PC-3 (cell line): ENCODE measurements at regions not wholly inside any gene's neighbourhood (a gene's known extent, or its start where the extent isn't known, plus 50 kb on each side); places are given as distances from the start of the nearest gene placed in this dataset.

ENCODE experiments used
- EZH2 ChIP-seq: fragments of 300-600 bp; sonication (generic); IDR thresholded peaks from one replicate; pipeline ENCODE4 v1.6.1; 2017; ENCODE audit warnings: antibody characterized with exemption, mild to moderate bottlenecking, low read length; ENCODE audit not compliant: unreplicated experiment
- EZH2phosphoT487 ChIP-seq: fragments of 300-600 bp; sonication (generic); IDR thresholded peaks from 2 replicates; pipeline ENCODE4 v1.6.1; 2018; ENCODE audit warnings: mild to moderate bottlenecking, antibody characterized with exemption, low read length, borderline replicate concordance
- TF ChIP-seq, protein P1 (sequence below): fragments of 300-600 bp; sonication (generic); conservative IDR thresholded peaks from 2 replicates; pipeline ENCODE4 v1.5.1; 2017; ENCODE audit warnings: antibody characterized with exemption, low read depth, mild to moderate bottlenecking, low read length

DNA sequence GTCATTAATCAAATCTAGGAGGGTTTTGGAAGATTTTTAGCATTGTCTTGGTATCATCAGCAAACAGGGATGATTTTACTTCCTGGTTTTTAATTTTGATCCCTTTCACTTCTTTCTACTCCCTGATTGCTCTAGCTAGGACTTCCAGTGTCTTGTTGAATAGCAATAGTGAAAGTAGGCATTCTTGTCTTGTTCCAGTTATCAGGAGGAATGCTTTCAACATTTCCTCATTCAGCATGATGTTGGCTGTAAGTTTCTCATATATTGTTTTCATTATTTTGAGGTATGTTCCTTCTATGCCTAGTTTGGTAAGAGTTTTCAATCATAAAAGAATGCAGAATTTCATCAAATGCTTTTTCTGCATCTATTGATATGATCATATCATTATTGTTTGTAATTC lies 244.2 kb upstream of the CLEC14A start:
- TF ChIP-seq, protein P1, sequence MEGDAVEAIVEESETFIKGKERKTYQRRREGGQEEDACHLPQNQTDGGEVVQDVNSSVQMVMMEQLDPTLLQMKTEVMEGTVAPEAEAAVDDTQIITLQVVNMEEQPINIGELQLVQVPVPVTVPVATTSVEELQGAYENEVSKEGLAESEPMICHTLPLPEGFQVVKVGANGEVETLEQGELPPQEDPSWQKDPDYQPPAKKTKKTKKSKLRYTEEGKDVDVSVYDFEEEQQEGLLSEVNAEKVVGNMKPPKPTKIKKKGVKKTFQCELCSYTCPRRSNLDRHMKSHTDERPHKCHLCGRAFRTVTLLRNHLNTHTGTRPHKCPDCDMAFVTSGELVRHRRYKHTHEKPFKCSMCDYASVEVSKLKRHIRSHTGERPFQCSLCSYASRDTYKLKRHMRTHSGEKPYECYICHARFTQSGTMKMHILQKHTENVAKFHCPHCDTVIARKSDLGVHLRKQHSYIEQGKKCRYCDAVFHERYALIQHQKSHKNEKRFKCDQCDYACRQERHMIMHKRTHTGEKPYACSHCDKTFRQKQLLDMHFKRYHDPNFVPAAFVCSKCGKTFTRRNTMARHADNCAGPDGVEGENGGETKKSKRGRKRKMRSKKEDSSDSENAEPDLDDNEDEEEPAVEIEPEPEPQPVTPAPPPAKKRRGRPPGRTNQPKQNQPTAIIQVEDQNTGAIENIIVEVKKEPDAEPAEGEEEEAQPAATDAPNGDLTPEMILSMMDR = no peak
- TF ChIP-seq EZH2 (no peak), EZH2phosphoT487 (no peak)
